GM12865 (cell line): ENCODE measurements at regions not wholly inside any gene's neighbourhood (a gene's known extent, or its start where the extent isn't known, plus 50 kb on each side); places are given as distances from the start of the nearest gene placed in this dataset.
"Not testable (repeated sequence)": the region's sequence is repeated elsewhere in the genome, so short reads cannot be mapped to it uniquely, and the experiment has no call there.

Experiments
- DNase-seq: peaks from one replicate; pipeline ENCODE4 v3.0.0; 2010; ENCODE audit warnings: low read depth
- H3K4me3 ChIP-seq: 2 replicates; pipeline ENCODE4 v1.5.1; 2011; ENCODE audit warnings: mild to moderate bottlenecking, low read depth, low read length, control low read depth
- TF ChIP-seq, protein P1 (sequence below): IDR thresholded peaks from 2 replicates; pipeline ENCODE4 v1.5.1; 2011; ENCODE audit warnings: low read length, control low read depth, low read depth, inconsistent platforms; ENCODE audit not compliant: insufficient read depth; ENCODE audit errors: missing control alignments

DNA sequence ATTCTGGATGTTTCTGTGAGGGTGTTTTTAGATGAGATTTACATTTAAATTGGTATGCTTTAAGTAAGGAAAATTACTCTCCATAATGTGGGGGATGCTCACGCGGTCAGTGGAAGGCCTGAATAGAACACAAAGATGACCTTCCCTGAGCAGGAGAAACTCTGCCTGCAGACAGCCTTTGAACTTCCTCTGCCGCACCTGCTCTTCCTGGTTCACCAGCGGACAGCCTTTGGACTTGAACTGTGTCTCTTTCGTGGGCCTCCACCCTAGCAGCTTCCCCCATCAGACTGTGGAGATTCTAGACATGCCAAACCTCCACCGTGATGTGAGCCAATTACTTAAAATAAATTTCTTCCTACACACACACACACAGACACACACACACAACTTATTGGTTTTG is 210.7 kb downstream of the EFCAB11 start:
- H3K4me3 ChIP-seq, result no peak overlapping the region
- TF ChIP-seq, protein P1, sequence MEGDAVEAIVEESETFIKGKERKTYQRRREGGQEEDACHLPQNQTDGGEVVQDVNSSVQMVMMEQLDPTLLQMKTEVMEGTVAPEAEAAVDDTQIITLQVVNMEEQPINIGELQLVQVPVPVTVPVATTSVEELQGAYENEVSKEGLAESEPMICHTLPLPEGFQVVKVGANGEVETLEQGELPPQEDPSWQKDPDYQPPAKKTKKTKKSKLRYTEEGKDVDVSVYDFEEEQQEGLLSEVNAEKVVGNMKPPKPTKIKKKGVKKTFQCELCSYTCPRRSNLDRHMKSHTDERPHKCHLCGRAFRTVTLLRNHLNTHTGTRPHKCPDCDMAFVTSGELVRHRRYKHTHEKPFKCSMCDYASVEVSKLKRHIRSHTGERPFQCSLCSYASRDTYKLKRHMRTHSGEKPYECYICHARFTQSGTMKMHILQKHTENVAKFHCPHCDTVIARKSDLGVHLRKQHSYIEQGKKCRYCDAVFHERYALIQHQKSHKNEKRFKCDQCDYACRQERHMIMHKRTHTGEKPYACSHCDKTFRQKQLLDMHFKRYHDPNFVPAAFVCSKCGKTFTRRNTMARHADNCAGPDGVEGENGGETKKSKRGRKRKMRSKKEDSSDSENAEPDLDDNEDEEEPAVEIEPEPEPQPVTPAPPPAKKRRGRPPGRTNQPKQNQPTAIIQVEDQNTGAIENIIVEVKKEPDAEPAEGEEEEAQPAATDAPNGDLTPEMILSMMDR, result no peak
- DNase-seq, result no peak

DNA sequence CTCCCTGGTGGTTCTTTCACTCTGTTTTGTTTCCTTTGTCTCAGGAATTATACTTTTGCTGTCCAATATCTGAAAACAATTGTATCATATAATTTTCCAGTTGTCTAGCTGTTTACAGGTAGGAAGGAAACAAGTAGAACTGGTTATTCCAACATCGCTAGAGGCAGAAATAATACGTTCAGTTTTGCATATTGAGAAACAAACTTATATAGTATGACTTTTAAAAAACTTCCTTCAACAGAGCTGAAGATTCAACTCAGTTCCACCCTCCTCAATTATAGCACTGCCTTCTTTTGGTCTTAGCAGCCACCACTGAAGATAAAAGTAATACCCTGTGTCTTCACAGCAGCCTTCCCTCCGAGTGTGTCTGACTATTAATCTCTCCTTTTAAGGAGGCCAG is 214.3 kb downstream of the EFCAB11 start:
- H3K4me3 ChIP-seq, result no peak overlapping the region
- DNase-seq, result no peak
- TF ChIP-seq, protein P1, result no peak

DNA sequence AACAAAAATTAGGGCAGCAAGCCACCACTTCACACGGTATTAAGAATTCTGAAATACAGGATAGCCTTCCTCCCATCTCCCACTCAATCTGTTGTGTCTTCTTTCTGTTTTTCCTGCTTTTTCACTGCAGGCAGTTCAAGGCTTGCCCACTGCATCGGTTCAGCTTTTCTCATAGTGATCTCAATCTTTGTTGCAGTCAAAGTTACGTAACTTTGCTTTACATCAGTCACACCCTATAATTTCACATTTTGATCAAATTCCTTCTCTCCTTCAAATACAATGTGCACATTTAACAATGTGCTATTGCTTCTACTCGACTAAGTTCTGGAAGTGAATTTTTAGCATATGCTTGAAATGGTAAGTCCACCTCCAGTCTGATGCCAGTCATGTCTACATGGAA is 217.6 kb downstream of the EFCAB11 start:
- TF ChIP-seq, protein P1, result no peak
- no peak for DNase-seq
- no peak overlapping the region for H3K4me3 ChIP-seq

DNA sequence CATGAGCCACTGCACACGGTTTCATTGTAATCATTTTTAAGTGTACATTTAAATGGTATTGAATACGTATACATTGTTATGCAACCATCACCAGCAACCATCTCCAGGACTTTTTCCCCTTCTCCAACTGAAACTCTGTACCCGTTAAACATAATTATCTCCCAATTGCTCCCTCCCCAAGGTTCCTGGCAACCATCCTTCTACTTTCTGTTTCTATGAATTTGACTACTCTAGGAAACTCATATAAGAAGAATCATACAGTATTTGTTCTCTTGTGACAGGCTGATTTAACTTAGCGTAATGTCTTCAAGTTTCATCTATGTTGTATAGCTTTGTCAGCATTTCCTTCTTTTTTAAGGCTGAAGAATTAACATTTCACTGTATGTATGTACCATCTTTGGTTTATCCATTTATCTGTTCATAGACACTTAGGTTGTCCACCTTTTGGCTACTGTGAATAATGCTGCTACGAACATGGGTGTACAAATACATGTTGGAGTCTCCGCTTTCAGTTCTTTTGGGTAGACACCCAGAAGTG is 223.1 kb downstream of the EFCAB11 start:
- TF ChIP-seq, protein P1, result no peak
- H3K4me3 ChIP-seq, result no peak overlapping the region
- DNase-seq, result no peak

DNA sequence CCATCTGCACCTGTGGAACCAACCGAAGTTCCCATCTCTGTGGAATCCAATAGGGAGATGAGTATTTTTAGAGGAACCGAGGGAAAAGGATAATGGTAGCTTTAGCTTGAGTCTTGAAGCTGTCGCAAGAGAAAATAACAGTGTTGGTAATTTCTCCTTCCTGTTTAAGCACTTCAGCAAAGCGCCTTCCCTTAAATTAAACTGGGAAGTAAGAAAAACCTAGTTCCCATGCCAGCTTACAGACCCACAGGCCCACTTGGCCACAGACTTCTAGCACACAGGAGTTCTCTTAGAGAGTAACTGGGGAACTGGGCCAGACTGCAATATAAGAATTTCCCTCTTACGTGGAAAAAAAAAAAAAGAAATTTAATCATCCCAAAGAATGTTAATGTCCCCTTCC is 223.8 kb downstream of the EFCAB11 start:
- TF ChIP-seq, protein P1, result no peak
- no peak overlapping the region for H3K4me3 ChIP-seq
- DNase-seq, result no peak

DNA sequence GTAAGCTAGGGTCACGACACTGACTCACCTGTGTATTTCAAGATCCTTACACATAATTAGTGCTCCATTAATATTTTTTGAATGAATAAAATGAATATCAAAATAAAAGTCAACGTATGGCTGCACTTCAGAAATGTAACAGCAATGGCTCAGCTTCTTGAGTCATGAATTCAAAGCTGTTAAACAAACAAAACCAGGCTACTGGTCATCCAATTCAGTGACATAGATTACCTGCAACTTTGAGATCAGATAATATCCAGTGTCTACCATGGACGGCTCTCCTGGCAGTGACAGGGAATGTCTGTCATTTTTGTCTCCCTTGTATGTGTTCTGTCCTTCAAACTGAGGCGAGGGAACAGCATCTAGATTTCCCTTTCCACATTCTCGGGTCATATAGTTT is 225.6 kb downstream of the EFCAB11 start:
- TF ChIP-seq, protein P1, result no peak
- no peak for DNase-seq
- no peak overlapping the region for H3K4me3 ChIP-seq

DNA sequence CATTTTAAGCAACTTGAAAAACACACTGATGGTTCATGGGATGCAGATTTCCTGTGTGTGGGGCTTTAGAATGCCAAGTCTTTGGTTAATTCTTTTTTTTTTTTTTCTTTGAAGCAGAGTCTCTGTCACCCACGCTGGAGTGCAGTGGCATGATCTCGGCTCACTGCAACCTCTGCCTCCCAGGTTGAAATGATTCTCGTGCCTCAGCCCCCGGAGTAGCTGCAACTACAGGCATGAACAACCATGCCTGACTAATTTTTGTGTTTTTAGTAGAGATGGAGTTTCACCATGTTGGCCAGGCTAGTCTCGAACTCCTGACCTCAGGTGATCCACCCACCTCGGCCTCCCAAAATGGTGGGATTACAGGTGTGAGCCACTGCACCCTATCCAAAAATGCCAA is 228.3 kb downstream of the EFCAB11 start:
- not testable (repeated sequence) for H3K4me3 ChIP-seq, DNase-seq

DNA sequence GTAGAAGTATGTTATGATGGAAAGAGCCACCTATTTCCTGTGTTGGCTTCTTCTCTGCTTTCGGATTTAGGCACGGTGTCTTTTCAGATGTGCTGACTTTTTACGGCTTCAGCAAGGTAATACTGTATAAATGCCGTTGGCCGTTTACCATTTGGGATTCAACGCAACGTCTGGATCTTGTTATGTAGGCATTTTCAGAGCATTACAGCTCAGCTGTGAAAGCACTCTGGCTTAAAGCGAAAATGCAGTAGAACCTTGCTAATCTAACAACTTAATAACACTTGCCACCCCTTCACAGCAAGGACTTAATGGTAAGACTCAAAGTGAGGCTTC is 229.9 kb downstream of the EFCAB11 start:
- no peak for DNase-seq
- TF ChIP-seq, protein P1, result no peak
- no peak overlapping the region for H3K4me3 ChIP-seq
